ENCODE measurements at regions not wholly inside any gene's neighbourhood (a gene's known extent, or its start where the extent isn't known, plus 50 kb on each side); places are given as distances from the start of the nearest gene placed in this dataset.

DNA sequence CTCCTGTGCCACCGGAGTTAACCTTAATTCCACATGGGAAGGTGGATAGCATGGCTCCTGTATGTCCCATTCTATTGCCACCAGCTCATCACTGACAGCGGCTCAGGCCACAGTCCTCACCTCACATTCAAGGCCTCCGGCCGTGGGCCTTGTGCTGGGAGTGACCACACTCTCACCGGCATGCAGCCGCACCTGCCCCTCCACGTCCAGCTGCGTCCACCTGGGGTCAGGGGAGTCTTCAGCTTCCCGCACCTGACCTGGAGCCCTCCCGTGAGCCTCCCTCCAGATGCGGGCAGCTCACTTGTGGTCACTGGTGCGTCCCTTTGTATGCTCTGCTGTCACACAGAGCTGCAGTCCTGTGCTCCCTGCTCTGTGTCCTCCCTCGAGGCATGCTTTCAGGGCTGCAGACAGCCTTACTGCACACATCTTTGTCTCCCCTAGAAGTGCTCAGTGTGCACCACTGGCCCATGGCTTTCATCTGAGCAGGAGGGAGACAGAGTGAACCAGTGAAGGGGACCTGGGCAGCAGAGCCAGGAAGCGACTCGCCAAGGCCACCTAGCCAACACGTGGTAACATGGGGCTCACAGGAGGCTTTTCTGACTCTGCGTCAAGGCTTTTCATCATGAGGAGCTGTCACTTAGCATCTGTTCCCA, 210.1 kb downstream of the ERCC6L2 start:
- no peak for DNase-seq

- no peak for DNase-seq
Measured at GRCh38 chr9:96084331-96084734, 208.8 kb downstream of the ERCC6L2 start.

DNA sequence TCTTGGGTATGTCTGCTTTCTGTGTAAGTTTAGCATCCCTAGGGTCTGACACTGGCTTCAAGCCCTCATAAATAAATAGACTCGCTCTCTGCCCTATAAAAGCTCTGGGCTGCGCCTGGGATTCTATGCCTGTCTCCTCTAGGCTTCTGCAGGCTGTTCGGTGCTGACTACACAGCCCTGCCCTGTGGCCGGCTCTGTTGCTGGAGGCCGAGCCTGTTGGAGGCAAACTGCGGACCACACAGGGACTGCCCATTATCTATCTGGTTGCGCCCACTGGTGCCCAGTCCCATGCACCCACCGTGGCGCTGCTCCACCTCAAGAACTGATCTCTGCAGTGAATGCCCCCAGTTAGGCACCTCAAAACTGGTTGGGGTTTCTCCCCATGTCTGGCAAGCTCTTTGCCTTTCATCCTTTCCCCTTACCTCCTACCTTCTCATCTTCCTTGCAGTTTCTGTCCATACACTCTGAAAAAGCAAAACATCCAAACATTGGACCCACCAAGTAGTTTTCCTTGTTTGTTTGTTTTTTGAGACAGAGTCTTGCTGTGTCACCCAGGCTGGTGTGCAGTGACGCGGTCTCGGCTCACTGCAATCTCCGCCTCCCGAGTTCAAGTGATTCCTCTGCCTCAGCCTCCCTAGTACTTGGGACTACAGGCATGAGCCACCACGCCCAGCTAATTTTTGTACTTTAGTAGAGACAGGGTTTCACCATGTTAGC, 207.2 kb downstream of the ERCC6L2 start:
- DNase-seq, result no peak

- no peak for DNase-seq
Measured at GRCh38 chr9:96080364-96080763, 204.9 kb downstream of the ERCC6L2 start.

DNA sequence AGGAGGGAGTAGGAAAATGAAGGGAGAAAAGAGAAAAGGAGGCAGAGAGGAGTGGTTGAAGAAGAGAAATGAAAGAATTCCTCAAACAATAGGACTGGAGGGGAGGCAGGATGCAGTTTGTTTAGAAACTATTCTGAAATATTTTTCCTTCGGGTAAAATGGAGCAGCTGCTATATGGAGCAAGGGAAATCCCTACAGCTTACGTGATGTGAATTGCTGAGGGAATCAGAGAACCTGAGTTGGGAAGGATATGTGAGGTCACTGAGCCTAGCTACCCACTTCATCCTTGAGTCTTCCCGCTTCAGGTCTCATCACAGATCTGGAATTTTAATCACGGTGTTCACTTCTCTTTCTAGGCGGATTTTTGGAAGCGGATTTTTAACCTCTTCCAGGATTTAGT, 204.3 kb downstream of the ERCC6L2 start:
- no peak for DNase-seq

GRCh38 chr9:96078897-96079490, 203.5 kb downstream of the ERCC6L2 start:
- DNase-seq, result no peak

GRCh38 chr9:96075757-96076156, 200.3 kb downstream of the ERCC6L2 start:
- DNase-seq, result no peak

GRCh38 chr9:96075111-96075510, 199.6 kb downstream of the ERCC6L2 start:
- DNase-seq, result no peak

DNA sequence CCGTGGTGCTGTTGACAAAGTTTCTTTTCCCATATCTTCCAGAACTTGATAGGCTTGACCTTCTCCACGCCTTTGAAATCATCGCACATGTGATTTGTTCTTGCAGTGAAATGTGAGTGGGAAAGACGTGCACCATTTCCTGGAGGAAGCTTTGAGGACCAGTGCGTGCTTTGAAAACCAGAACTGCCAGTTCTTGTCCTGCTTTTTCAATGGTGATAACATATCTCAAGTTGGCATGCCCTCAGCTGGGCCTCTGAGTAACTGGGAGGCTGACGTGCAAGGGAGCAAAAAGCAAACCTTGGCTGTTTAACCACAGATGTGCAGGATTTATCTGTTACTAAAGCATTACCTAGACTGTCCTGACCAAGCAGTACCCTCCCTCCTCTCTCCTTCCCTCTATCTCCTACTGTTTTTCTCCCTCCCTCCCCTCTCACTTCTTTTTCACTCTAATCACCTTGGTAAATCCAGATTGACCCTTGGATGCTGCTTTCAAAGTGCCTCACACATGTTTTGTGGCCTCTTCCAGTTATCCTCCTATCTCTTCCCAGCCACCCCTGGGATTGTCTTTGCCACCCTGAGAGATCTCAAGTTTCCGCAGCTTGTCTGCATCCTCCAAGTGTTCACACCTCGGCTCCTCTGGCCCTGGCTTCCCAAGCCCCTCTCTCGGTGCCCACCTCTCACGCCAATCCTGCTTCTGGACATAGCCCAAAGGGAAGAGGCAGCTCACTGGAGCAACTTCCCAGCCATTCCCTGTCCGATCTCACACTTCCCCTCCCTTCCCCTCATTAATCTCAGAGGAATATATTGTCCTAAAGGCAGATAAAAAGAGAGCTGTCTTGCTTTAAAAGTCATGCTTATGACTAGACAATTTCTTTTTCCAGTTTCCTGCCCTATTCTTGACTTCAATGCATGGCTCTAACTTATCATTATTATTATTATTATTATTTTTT, 198.3 kb downstream of the ERCC6L2 start:
- no peak for DNase-seq

DNA sequence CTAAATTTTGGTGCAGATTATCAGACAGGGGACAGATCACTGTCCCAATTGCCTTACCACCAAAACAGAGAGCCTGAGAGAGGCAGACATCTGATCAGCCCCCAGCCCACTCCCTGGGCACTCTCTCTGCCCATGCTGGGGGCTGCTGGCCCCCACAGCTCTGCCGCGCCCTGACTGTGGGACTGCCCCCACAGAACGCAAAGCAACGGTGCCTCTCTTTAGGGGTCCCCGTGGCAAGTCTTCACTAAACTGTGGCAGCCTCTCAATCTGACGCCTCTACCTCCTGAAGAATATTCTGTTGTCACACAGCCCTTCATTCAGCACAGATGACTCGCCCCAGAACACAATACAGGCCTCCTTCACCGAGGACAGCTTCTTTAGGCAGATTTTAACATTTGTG, 197.4 kb downstream of the ERCC6L2 start:
- DNase-seq, result no peak

DNA sequence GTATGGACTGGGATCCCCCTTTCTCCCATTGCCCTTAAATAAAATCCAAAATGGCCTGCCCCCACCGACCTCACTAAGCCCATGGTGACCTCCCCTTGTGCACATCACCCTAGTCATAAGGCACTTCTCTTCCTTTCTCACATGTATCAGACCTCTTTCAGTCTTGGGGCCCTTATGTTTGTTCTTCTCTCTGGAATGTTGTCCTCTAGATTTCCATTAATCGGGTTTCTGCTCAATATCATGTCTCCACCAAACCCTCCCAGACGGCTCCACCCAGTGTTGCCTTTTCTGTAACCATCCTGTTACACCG, 196.3 kb downstream of the ERCC6L2 start:
- DNase-seq, result no peak

DNA sequence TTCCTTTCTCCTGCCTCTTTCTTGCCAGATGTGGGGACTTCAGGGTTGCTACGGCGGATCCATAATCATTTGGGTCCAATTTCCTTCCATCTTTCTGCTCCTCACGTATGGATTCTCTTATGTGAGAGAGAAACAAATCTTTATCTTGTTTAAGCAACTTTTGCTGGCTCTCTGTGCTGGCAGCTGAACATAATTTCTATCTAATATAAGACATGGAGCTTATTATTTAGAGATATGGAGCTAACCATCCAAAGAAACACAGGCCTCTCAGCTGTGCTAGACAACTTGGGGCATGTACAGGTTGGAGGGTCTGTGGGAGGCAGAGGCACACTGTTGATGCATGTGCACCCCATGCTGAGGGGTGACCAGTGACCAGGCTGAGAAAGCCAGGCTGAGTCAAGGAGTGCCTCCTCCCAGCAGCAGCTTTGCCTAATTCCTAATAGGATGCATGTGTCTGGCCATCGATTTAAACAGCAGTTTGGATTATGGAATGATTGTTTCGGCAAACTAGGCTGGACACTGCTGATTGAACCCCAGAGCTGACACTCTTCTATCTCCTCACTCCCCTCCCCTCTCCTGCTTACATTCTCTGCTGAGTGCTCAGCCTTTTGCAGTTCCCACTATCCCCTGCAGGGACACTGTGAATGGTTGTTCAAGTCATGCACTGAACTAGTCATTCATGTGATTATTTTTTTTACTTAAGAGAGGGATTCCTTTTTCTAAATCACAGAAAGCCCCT, 195.8 kb downstream of the ERCC6L2 start:
- DNase-seq, result peak; percentile 7

DNA sequence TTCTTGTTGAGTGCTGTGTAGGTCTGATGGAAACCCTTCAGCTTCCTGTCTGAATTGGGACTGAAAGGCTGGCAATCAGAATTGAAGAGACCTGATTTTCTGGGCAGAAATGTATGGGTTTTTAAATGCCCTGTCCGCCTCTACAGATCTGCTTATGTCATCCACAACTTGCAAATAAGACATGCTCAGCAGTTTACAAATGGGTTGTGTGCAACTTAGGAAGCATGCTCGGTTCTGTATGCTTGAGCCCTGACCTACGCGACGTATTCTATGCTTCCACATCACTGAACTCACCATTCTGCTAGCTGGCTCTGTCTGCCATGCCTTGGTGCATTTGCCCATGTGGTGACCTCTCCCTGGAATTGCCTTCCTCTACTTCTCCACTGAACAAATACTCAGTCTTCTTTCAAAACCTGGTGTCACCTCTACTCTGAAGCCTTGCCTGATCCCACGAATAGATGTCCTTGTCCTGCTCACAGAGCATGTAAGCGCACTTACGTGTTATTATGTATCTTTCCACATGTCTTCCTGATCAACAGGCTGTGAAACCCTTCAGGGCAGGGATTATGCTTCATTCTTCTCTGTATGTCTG, 194.2 kb downstream of the ERCC6L2 start:
- DNase-seq, result no peak

- no peak for DNase-seq
Measured at GRCh38 chr9:96068511-96068910, 193.0 kb downstream of the ERCC6L2 start.

DNA sequence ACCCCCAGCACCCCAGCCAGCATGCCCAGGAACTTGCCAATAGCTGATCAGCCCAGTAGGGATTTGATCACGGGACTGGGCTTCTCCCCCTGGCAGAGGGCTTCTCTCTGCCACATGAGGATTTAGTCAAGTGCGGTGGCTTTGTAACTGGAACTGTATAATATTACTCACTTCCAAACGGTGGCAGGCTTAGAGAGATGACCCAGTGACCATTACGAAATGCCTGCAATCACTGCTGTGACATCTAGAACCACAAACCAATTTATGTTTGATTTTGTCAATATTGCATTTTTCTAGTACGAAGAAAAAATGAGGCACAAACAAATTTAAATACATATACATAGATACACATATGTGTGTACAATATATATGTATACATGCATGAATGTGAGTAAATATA, 192.1 kb downstream of the ERCC6L2 start:
- DNase-seq, result no peak

DNA sequence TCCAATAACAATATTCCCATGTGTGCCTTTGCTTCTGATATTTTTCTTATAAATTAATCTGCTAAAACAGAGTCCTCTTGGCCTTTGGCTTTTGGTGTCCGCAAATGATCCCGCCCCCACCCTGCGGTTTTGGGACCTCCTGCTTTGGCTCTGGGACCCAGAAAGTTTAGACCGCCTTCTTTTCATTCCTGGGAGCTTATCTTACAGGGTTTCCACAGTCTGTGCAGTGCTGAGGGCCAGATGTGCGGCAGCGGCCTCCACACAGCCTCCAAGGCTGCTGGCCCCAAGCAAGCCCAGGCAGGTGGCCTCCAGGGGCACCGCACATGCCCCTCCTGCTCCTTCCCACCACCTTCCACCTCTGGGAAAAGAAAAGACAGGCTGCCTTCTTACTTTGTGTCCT, 191.5 kb downstream of the ERCC6L2 start:
- DNase-seq, result no peak

GRCh38 chr9:96065482-96066251, 190.2 kb downstream of the ERCC6L2 start:
- DNase-seq, result no peak

- no peak for DNase-seq
Measured at GRCh38 chr9:96064826-96065481, 189.5 kb downstream of the ERCC6L2 start.

DNA sequence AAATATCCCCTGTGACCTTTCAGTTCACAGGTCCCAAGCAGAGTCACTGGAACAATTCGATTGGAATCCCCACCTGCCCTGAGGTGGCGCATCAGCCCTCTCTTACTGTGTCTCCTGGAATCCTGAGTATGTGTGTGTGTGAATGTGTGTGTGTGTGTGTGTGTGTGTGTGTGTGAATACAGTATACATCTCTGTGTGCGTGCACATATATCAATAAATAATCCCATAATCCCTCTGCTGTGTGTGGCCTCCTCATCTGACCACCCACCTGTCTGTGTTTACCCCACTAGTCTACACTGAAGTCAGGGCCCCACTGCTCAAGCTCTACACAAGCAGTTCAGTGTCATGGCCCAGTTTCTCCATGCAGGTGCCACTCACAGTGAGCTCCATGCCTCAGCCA, 187.4 kb downstream of the ERCC6L2 start:
- DNase-seq, result no peak

DNA sequence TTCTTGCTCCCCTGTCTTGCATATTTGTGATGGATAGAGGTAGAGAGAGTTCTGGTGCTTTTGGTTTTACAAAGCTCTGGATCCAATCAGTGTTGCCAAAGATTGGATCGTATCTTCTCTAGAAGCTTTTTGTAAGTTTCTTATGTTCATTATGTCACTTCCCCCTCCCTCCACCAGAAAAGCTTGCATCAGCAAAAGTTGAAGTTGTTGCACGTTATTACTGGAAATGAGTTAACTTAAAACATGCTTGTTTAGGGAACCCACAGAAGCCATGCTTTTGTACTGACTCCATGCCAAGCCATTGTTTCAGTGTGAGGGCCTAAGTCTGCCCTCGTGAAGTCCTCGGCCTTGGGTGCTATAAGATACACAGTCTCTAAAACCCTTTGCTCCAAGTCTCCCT, 186.5 kb downstream of the ERCC6L2 start:
- no peak for DNase-seq

Measured in activated CD4-positive, alpha-beta T cell treated with anti-CD3 and anti-CD28 coated beads, Interleukin-2, amount 50 U/mL, for 1 hour (primary cell).